CD14-positive monocyte (primary cell): ENCODE measurements at regions not wholly inside any gene's neighbourhood (a gene's known extent, or its start where the extent isn't known, plus 50 kb on each side); places are given as distances from the start of the nearest gene placed in this dataset.

ENCODE experiments used
- DNase-seq, 3 donors: peaks; one replicate each; pipeline ENCODE4 v3.0.0-alpha.2; 2011 to 2022
- H2AFZ ChIP-seq: 2 replicates; pipeline ENCODE4 v1.6.0; 2012; ENCODE audit warnings: mild to moderate bottlenecking, low read depth, low read length, inconsistent platforms; ENCODE audit not compliant: insufficient read depth, poor library complexity, severe bottlenecking
- H3K27ac ChIP-seq, 2 donors: 1 replicate in 1 of 2; 2 replicates in 1 of 2; pipeline ENCODE4 v1.5.1; 2012 to 2013; ENCODE audit warnings: low read length in 2 of 2, control low read depth in 1 of 2, inconsistent platforms in 1 of 2, low read depth in 1 of 2, mild to moderate bottlenecking in 1 of 2
- H3K27me3 ChIP-seq, 2 donors: one replicate each; pipeline versions ENCODE4 v1.6.0 to v1.6.1; 2011 to 2013; ENCODE audit warnings: low read length in 2 of 2; ENCODE audit not compliant: control insufficient read depth in 2 of 2, insufficient read depth in 2 of 2
- H3K36me3 ChIP-seq, 2 donors: replicated peaks in 1 of 2; 1 replicate in 1 of 2; 2 replicates in 1 of 2; pipeline versions ENCODE4 v1.5.1 to v1.6.1; 2012 to 2013; ENCODE audit warnings: low read length in 2 of 2, control low read depth in 1 of 2, inconsistent platforms in 1 of 2, mild to moderate bottlenecking in 1 of 2; ENCODE audit not compliant: insufficient read depth in 2 of 2, control insufficient read depth in 1 of 2
- H3K4me1 ChIP-seq, 2 donors: 1 replicate in 1 of 2; 2 replicates in 1 of 2; pipeline versions ENCODE4 v1.5.1 to v1.6.1; 2012 to 2013; ENCODE audit warnings: low read length in 2 of 2, control low read depth in 1 of 2, inconsistent platforms in 1 of 2, mild to moderate bottlenecking in 1 of 2, moderate library complexity in 1 of 2; ENCODE audit not compliant: insufficient read depth in 2 of 2, control insufficient read depth in 1 of 2
- H3K4me2 ChIP-seq: replicated peaks from 2 replicates; pipeline ENCODE3; 2012; ENCODE audit warnings: low read length, moderate library complexity, mild to moderate bottlenecking; ENCODE audit not compliant: poor library complexity, severe bottlenecking; ENCODE audit errors: extremely low read depth
- H3K4me3 ChIP-seq, 3 experiments: fragments of 200-600 bp in 1 of 3; sonication (generic) in 1 of 3; replicated peaks in 1 of 3; 1 replicate in 2 of 3; 2 replicates in 1 of 3; pipeline ENCODE4 v1.5.1; 2011 to 2013; ENCODE audit warnings: low read length in 3 of 3, mild to moderate bottlenecking in 3 of 3, control low read depth in 2 of 3, low read depth in 2 of 3, inconsistent platforms in 1 of 3, moderate library complexity in 1 of 3
- H3K79me2 ChIP-seq: 2 replicates; pipeline ENCODE4 v1.6.0; 2012; ENCODE audit warnings: mild to moderate bottlenecking, control low read depth, inconsistent platforms, low read length, moderate library complexity; ENCODE audit not compliant: insufficient read depth
- H3K9ac ChIP-seq: 2 replicates; pipeline ENCODE4 v1.6.0; 2017; ENCODE audit warnings: low read length, mild to moderate bottlenecking; ENCODE audit not compliant: insufficient read depth, poor library complexity, severe bottlenecking
- H3K9me3 ChIP-seq, 2 donors: replicated peaks in 1 of 2; 1 replicate in 1 of 2; 2 replicates in 1 of 2; pipeline versions ENCODE4 v1.5.1 to v1.6.1; 2012 to 2013; ENCODE audit warnings: low read length in 2 of 2, control low read depth in 1 of 2; ENCODE audit not compliant: control insufficient read depth in 1 of 2, insufficient read depth in 1 of 2
- H4K20me1 ChIP-seq: 2 replicates; pipeline ENCODE4 v1.6.0; 2012; ENCODE audit warnings: mild to moderate bottlenecking, low read length, control low read depth, moderate library complexity; ENCODE audit not compliant: insufficient read depth
- H3K27ac Mint-ChIP-seq, 7 donors: one replicate each; pipeline ENCODE4 v1.8.0; 2020; ENCODE audit warnings: mild to moderate bottlenecking in 7 of 7, mixed read lengths in 7 of 7, moderate library complexity in 6 of 7, inconsistent platforms in 2 of 7
- H3K27me3 Mint-ChIP-seq, 3 donors: one replicate each; pipeline ENCODE4 v1.8.0; 2021 to 2022; ENCODE audit warnings: low read depth in 3 of 3, mild to moderate bottlenecking in 3 of 3, mixed read lengths in 3 of 3, moderate library complexity in 3 of 3, inconsistent platforms in 1 of 3
- H3K36me3 Mint-ChIP-seq, 2 donors: one replicate each; pipeline ENCODE4 v1.8.0; 2020; ENCODE audit warnings: mixed read lengths in 2 of 2, inconsistent platforms in 1 of 2, mild to moderate bottlenecking in 1 of 2
- H3K4me1 Mint-ChIP-seq: one replicate; pipeline ENCODE4 v1.8.0; 2020; ENCODE audit warnings: mild to moderate bottlenecking, mixed read lengths
- H3K4me3 Mint-ChIP-seq, 2 donors: one replicate each; pipeline ENCODE4 v1.8.0; 2020; ENCODE audit warnings: mild to moderate bottlenecking in 2 of 2, mixed read lengths in 2 of 2, moderate library complexity in 1 of 2
- H3K9me3 Mint-ChIP-seq, 7 donors: one replicate each; pipeline ENCODE4 v1.8.0; 2020 to 2022; ENCODE audit warnings: mixed read lengths in 7 of 7, mild to moderate bottlenecking in 6 of 7, moderate library complexity in 6 of 7, inconsistent platforms in 2 of 7
- WGBS: methylation state at CpG from one replicate; pipeline ENCODE4 v1.1.5; 2013; ENCODE audit warnings: missing lambda C conversion rate; ENCODE audit not compliant: insufficient coverage; 5-methylcytosine and 5-hydroxymethylcytosine counted together
- intact Hi-C, 2 donors: fragments of 100-400 bp; cut with micrococcal nuclease; formaldehyde crosslinking; loops; one replicate each; pipeline versions ENCODE4 v1.15.0 to v1.15.1; 2023
- TF ChIP-seq, protein P1 (sequence below): fragments of 200-600 bp; IDR thresholded peaks from one replicate; pipeline ENCODE4 v1.8.0; 2022; ENCODE audit warnings: antibody characterized with exemption, mild to moderate bottlenecking

DNA sequence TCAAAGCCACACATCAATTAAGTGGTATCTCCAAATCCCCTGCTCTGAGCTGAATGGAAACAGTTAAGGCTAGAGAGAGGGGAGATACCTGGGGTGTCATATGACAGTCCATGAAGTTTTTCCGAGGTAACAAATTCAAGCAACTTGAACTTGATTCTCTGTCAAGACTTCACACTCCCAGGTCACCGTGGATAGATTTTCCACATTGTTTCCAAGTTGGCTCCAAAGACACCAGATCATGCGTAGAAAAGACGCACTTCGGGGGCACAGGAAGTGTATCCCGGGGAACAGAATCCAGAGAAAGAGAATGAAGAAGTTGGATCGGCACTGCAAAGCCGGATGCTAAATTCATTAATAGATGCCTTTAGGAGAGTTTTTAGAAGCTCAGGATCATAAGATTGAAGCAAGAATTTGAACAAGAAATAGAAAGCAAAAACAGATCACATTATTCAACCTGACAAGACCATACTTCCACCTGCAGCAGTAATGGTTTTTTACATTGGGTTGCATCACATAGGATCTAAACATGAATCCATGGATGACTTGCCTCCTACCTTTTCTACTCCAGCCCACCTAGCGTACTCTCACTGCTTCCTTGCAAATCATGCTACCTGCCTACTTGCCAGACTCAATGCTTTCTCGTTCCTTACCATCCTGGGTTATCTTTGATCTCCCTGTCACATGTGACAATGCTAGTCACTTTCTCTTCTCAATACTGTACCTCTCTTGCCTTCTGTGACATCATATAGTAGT lies 253.0 kb upstream of the ADAMTS9 start:
- no peak overlapping the region for H3K27ac Mint-ChIP-seq
- TF ChIP-seq, protein P1, sequence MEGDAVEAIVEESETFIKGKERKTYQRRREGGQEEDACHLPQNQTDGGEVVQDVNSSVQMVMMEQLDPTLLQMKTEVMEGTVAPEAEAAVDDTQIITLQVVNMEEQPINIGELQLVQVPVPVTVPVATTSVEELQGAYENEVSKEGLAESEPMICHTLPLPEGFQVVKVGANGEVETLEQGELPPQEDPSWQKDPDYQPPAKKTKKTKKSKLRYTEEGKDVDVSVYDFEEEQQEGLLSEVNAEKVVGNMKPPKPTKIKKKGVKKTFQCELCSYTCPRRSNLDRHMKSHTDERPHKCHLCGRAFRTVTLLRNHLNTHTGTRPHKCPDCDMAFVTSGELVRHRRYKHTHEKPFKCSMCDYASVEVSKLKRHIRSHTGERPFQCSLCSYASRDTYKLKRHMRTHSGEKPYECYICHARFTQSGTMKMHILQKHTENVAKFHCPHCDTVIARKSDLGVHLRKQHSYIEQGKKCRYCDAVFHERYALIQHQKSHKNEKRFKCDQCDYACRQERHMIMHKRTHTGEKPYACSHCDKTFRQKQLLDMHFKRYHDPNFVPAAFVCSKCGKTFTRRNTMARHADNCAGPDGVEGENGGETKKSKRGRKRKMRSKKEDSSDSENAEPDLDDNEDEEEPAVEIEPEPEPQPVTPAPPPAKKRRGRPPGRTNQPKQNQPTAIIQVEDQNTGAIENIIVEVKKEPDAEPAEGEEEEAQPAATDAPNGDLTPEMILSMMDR: no peak

DNA sequence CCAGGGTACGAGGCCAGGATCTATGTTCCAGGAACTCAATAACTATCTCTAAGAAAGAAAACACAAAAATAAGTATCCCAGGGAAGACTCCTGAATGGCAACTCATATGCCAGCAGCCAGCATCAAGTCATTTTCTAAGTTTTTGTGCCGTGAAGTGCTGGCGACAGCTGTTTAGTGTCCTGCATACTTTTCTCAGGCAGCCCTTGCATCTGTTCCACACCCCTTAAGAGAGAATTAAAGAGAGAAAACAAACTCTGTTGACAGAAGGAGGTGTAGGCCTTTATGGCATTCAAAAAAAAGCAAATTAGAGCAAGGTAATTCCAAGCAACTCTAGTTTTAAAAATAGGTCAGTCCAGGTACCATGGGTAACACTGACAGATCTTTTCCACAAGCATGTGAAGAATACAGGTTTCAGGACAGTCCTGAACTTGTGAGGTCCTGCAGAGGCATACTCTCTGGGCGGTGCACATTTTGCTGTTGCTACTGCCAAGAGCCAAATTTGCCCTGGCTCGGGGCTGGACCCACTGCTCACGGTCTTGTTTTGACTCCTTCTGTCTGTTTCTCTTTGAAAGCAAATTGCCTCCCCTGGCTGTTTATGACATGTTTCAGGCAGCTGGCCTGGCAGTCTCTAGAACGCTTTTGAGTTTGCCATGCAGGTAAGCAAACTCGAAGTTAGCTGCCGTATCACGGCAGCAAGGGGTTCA lies 252.1 kb upstream of the ADAMTS9 start:
- H3K9me3 ChIP-seq: peaks cover 0 to 3% of the 10 kb centered on the region in 2 donors
- intact Hi-C loops: no loop called here
- TF ChIP-seq, protein P1: no peak
- DNase-seq: no peak
- WGBS: 98% methylated on average over 8 of the region's 10 CpGs
- H3K4me3 ChIP-seq: no peak overlapping the region
- H3K27ac ChIP-seq: no peak overlapping the region
- H3K4me1 Mint-ChIP-seq: no peaks in the 10 kb centered on the region
- no peak overlapping the region for H3K4me3 Mint-ChIP-seq
- H3K27me3 ChIP-seq: no peaks in the 10 kb centered on the region
- no peaks in the 10 kb centered on the region for H3K36me3 ChIP-seq
- H4K20me1 ChIP-seq: no peaks in the 10 kb centered on the region
- H3K9ac ChIP-seq: no peak overlapping the region
- H3K79me2 ChIP-seq: no peaks in the 10 kb centered on the region
- no peak overlapping the region for H2AFZ ChIP-seq
- no peak overlapping the region for H3K27ac Mint-ChIP-seq
- H3K4me1 ChIP-seq: no peaks in the 10 kb centered on the region
- no peak overlapping the region for H3K4me2 ChIP-seq
- peaks cover 0 to 4% (median 0%) of the 10 kb centered on the region in 3 donors for H3K27me3 Mint-ChIP-seq
- peaks cover 0 to 14% (median 5%) of the 10 kb centered on the region in 7 donors for H3K9me3 Mint-ChIP-seq
- no peaks in the 10 kb centered on the region for H3K36me3 Mint-ChIP-seq

More for the DNA sequence above, 253.0 kb upstream of the ADAMTS9 start:
- intact Hi-C loops: no loop called here
- no peak for DNase-seq
- WGBS: 74% methylated on average over 5 of the region's 10 CpGs
- H3K9me3 ChIP-seq: peaks cover 0 to 3% of the 10 kb centered on the region in 2 donors
- Mint-ChIP-seq H3K27me3 (peaks cover 0 to 4% (median 0%) of the 10 kb centered on the region in 3 donors), H3K9me3 (peaks cover 0 to 14% (median 8%) of the 10 kb centered on the region in 7 donors), H3K4me3 (no peak overlapping the region), H3K36me3 (no peaks in the 10 kb centered on the region), H3K4me1 (no peaks in the 10 kb centered on the region)
- no peaks in the 10 kb centered on the region for H3K27me3 ChIP-seq
- H3K36me3 ChIP-seq: no peaks in the 10 kb centered on the region
- H2AFZ ChIP-seq: no peak overlapping the region
- H3K9ac ChIP-seq: no peak overlapping the region
- H3K79me2 ChIP-seq: no peaks in the 10 kb centered on the region
- H3K4me1 ChIP-seq: no peaks in the 10 kb centered on the region
- H3K4me2 ChIP-seq: no peak overlapping the region
- no peak overlapping the region for H3K4me3 ChIP-seq
- H3K27ac ChIP-seq: no peak overlapping the region
- no peaks in the 10 kb centered on the region for H4K20me1 ChIP-seq
